ENCODE measurements at regions not wholly inside any gene's neighbourhood (a gene's known extent, or its start where the extent isn't known, plus 50 kb on each side); places are given as distances from the start of the nearest gene placed in this dataset.

DNA sequence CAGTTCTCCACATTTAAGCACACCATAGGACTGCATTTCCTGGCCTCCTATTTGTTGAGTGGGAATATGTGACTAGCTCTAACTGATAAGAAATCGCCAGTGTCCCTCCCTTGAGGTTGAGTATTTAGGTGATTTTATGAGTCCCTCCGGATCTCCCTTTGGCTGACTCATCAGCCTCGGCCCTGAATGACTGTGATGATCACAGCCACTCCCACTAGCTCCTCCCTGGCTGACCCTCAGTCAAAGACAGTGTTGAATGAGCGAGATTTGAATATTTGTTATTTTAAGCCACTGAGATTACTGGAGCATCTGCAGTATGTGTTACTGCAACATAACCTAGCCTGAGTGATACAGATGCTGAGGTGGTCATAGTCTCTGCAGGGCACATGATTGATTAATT is 515.3 kb downstream of the EPHB1 start:
- no peaks in the 10 kb centered on the region for H3K9me3 ChIP-seq (ENCODE audit: control insufficient read depth, low read length, poor library complexity, severe bottlenecking)
- H3K27me3 Mint-ChIP-seq, result no peaks in the 10 kb centered on the region
- no peak overlapping the region for H3K27ac Mint-ChIP-seq
- DNase-seq (no peak), ATAC-seq (no peak)
- H3K4me1 Mint-ChIP-seq, result no peaks in the 10 kb centered on the region
- H3K36me3 Mint-ChIP-seq (ENCODE audit: low read depth), result no peaks in the 10 kb centered on the region
- no peak overlapping the region for H3K4me3 Mint-ChIP-seq

DNA sequence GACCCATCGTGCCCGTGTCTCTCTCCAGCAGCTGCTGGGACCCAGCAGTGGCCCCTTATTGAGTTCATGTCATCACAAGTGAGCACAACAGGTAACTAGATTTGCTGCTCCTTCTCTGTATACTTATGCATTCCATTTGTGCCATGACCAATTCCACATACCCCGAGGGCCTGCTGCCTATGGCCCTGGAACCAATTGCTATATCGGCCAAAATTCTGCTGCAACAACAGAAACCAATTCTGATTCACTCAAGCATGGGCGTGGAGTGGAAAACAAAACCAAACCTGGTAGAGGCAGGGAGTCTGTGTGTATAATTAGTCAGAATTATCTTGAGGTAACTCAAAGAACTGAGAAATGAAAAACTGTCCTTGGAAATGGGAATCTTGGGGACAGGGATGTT is 516.6 kb downstream of the EPHB1 start:
- no peaks in the 10 kb centered on the region for H3K27me3 Mint-ChIP-seq
- DNase-seq (no peak), ATAC-seq (no peak)
- H3K36me3 Mint-ChIP-seq (ENCODE audit: low read depth), result no peaks in the 10 kb centered on the region
- H3K4me1 Mint-ChIP-seq, result no peaks in the 10 kb centered on the region
- H3K27ac Mint-ChIP-seq, result no peak overlapping the region
- H3K9me3 ChIP-seq (ENCODE audit: control insufficient read depth, low read length, poor library complexity, severe bottlenecking), result no peaks in the 10 kb centered on the region
- H3K4me3 Mint-ChIP-seq, result no peak overlapping the region

DNA sequence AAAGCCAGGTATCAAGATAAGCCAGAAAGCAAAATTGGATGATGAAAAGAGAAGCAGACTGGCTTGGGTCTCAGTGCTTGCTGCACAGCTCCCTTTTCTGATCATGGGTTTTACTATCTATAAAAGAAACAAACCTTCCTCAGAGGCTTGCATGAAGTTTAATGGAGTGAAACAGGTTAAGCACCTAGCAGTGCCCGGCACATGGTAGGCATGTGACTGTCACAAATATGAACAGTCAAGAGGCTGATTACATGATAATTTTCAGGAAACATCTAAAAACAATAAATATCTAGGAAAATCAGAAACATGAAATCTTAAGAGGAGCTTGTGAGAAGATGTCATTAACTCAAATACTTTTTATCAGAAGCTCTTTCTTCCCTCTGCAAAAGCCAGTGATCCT is 519.2 kb downstream of the EPHB1 start:
- Mint-ChIP-seq H3K36me3 (ENCODE audit: low read depth) (no peaks in the 10 kb centered on the region), H3K4me1 (no peaks in the 10 kb centered on the region), H3K27me3 (no peaks in the 10 kb centered on the region), H3K27ac (no peak overlapping the region), H3K4me3 (no peak overlapping the region)
- no peak for DNase-seq
- no peak for ATAC-seq
- H3K9me3 ChIP-seq (ENCODE audit: control insufficient read depth, low read length, poor library complexity, severe bottlenecking), result no peaks in the 10 kb centered on the region

DNA sequence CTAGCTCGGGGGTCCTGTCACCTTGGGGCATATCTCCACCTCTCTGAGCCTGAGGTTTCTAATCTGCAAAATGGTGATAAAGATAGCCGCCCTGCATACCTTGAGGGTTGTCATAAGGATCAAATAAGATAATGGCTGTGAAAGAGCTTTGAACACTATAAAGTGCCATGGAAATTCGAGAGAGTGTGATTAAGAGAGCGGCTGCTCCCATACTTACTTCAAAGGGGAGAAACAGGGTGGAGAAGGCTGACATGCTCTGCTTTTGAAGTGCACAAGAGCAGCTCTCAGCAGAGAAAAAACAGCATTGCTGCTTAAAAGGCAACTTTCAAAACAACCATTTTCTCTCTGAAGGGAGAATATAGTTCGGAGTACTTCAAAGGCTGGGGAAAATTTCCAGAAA is 529.2 kb downstream of the EPHB1 start:
- Mint-ChIP-seq H3K27me3 (no peaks in the 10 kb centered on the region), H3K4me3 (no peak overlapping the region), H3K4me1 (no peaks in the 10 kb centered on the region), H3K36me3 (ENCODE audit: low read depth) (no peaks in the 10 kb centered on the region), H3K27ac (no peak overlapping the region)
- no peaks in the 10 kb centered on the region for H3K9me3 ChIP-seq (ENCODE audit: control insufficient read depth, low read length, poor library complexity, severe bottlenecking)
- ATAC-seq (no peak), DNase-seq (no peak)

DNA sequence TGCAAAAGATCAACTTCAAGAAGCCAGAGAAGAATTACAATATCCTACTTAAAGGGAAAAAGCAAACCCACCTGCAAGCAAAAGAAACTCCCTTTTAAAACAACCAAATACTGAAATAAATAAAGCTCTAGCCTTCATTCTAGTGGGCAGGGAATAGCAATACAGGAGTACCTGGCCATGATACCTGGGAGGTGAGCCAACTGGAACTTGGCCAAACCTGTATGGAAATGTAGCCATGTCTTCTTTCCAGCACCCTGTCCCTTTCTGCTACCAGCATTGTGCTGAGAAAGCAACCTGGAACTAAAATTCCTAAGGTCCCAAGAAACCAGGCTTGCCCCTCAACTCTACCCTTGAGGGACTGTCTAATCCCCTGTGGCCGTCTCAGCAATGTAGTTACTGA is 530.0 kb downstream of the EPHB1 start:
- no peak overlapping the region for H3K4me3 Mint-ChIP-seq
- no peak overlapping the region for H3K27ac Mint-ChIP-seq
- no peak for DNase-seq
- no peak for ATAC-seq
- no peaks in the 10 kb centered on the region for H3K9me3 ChIP-seq (ENCODE audit: control insufficient read depth, low read length, poor library complexity, severe bottlenecking)
- no peaks in the 10 kb centered on the region for H3K36me3 Mint-ChIP-seq (ENCODE audit: low read depth)
- no peaks in the 10 kb centered on the region for H3K27me3 Mint-ChIP-seq
- no peaks in the 10 kb centered on the region for H3K4me1 Mint-ChIP-seq

DNA sequence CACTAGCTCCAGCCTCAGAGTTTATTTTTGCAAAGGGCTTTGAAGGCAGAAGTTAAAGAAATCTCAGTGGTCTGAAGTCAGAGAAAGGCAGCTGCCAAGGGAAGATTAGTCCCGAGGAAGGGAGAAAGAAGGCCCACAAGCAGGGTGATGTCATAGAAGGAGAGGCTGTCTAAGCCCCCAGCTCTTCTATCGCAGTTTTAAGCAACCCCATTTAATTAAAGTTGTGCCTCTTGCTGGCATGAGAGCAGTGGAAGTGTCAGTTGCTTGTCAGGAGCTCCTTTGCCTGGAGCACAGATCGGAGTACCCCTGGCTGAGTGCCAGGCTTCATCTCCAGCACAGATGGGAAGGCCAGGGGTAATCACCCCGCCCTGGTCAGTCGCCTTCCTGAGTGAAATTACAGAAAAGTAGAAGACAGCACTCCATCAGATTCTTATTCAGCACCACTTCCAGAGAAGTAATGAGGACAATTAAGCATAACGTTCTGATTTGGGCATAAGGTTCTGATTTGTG is 530.7 kb downstream of the EPHB1 start:
- H3K4me3 Mint-ChIP-seq, result no peak overlapping the region
- DNase-seq (no peak), ATAC-seq (no peak)
- H3K9me3 ChIP-seq (ENCODE audit: control insufficient read depth, low read length, poor library complexity, severe bottlenecking), result no peaks in the 10 kb centered on the region
- no peaks in the 10 kb centered on the region for H3K4me1 Mint-ChIP-seq
- no peak overlapping the region for H3K27ac Mint-ChIP-seq
- no peaks in the 10 kb centered on the region for H3K36me3 Mint-ChIP-seq (ENCODE audit: low read depth)
- H3K27me3 Mint-ChIP-seq, result no peaks in the 10 kb centered on the region

DNA sequence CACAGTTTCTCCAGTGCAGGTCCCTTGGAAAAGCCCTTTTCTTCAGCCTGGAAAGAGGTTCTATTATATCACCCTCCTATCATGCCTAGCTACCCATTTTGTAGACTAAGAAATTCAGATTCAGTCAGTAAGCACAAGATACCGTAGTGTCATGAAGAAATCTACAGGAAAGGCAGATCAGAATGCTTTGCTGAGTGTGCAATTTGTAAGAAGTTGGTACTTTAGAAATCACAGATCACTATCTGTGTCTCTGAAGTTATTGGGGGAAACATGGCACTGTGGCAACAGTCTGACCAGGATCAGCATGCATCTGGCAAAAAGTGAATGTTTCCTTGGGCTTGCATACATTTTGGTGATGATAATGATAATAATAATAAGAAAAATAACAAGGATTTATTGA is 531.8 kb downstream of the EPHB1 start:
- DNase-seq, result no peak
- no peaks in the 10 kb centered on the region for H3K27me3 Mint-ChIP-seq
- ATAC-seq, result no peak
- H3K9me3 ChIP-seq (ENCODE audit: control insufficient read depth, low read length, poor library complexity, severe bottlenecking), result no peaks in the 10 kb centered on the region
- H3K4me1 Mint-ChIP-seq, result no peaks in the 10 kb centered on the region
- H3K4me3 Mint-ChIP-seq, result no peak overlapping the region
- H3K27ac Mint-ChIP-seq, result no peak overlapping the region
- H3K36me3 Mint-ChIP-seq (ENCODE audit: low read depth), result no peaks in the 10 kb centered on the region

DNA sequence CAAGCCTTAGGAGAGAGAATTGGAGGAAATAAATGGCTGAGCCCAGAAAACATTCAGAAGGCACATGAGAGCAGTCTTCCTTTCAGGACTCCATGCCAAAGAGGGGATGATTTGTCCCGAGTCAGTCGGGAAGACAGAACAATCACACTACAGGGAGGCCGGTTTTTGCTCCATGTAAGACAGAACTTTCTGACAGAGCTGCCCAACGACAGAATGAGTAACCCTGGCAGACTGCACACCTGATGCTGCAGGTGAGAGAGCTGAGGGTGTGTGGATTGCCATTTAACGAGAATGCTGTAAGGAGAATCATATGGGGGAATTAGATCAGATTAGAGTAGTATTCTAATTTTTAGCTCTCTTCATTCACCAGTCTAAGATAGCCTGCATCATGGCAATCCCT is 533.0 kb downstream of the EPHB1 start:
- Mint-ChIP-seq H3K27me3 (no peaks in the 10 kb centered on the region), H3K4me3 (no peak overlapping the region), H3K4me1 (no peaks in the 10 kb centered on the region), H3K27ac (no peak overlapping the region), H3K36me3 (ENCODE audit: low read depth) (no peaks in the 10 kb centered on the region)
- no peak for DNase-seq
- no peak for ATAC-seq
- H3K9me3 ChIP-seq (ENCODE audit: control insufficient read depth, low read length, poor library complexity, severe bottlenecking), result no peaks in the 10 kb centered on the region

DNA sequence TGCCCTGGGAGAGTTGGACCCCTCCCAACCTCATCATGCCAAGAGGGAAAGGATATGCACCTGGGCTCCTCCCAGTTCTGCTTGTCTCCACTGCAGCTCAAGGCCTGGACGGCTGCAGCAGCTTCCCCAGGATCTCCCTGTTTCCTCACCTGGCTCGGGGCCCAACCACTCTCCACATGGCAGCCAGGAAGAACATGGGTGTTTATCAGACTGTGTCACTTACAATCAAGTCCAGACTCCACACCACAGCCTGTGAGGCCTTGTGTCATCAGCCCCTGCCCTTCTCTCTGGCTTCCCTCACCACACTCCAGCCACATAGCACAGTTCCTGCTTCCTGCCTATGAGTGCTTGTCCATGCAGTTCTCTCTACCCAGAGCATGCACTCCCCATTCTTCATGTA is 534.4 kb downstream of the EPHB1 start:
- no peaks in the 10 kb centered on the region for H3K27me3 Mint-ChIP-seq
- DNase-seq (no peak), ATAC-seq (no peak)
- no peaks in the 10 kb centered on the region for H3K36me3 Mint-ChIP-seq (ENCODE audit: low read depth)
- H3K4me1 Mint-ChIP-seq, result no peaks in the 10 kb centered on the region
- no peak overlapping the region for H3K27ac Mint-ChIP-seq
- H3K4me3 Mint-ChIP-seq, result peak overlapping the region; percentile 2
- no peaks in the 10 kb centered on the region for H3K9me3 ChIP-seq (ENCODE audit: control insufficient read depth, low read length, poor library complexity, severe bottlenecking)

DNA sequence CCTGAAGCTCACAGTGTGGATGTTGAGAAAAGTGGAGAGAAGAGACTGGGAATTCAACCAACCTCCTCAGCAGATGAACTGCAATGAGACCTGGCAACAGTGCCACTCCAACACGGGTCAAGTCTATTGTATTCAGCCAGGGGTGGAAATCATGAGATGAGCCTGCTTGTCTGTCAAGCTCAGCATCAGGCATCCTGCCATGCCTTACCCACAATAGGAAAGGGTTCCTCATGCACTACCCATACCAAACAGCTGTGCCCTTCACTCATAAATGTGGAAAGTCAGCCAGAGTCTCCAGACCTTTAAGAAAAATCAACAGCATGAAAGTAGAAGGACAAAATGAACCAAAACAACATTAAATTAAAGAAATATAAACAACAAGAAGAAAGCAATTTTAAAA is 542.1 kb downstream of the EPHB1 start:
- DNase-seq (no peak), ATAC-seq (no peak)
- Mint-ChIP-seq H3K4me3 (no peak overlapping the region), H3K27ac (no peak overlapping the region), H3K36me3 (ENCODE audit: low read depth) (no peaks in the 10 kb centered on the region), H3K27me3 (no peaks in the 10 kb centered on the region), H3K4me1 (no peaks in the 10 kb centered on the region)
- H3K9me3 ChIP-seq (ENCODE audit: control insufficient read depth, low read length, poor library complexity, severe bottlenecking), result no peaks in the 10 kb centered on the region

DNA sequence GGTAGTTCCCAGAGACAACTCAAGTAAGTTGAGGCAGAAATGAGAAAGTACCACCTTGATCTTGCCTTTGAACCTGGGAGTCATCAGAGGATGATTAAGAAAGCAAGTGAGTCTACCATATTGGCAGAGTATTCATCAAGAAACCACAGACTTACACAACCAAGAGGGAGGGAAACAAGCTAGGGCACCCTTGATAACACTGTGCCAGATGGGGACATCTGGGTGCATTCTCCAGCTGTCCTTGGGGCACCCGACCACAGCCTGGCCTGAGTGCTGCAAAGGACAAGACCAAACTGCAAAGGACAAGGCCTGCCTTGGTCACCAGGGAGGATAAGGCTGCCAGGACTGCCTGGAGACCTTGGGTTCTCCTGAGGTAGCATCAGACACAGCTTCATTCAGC is 553.6 kb downstream of the EPHB1 start:
- ATAC-seq, result no peak

DNA sequence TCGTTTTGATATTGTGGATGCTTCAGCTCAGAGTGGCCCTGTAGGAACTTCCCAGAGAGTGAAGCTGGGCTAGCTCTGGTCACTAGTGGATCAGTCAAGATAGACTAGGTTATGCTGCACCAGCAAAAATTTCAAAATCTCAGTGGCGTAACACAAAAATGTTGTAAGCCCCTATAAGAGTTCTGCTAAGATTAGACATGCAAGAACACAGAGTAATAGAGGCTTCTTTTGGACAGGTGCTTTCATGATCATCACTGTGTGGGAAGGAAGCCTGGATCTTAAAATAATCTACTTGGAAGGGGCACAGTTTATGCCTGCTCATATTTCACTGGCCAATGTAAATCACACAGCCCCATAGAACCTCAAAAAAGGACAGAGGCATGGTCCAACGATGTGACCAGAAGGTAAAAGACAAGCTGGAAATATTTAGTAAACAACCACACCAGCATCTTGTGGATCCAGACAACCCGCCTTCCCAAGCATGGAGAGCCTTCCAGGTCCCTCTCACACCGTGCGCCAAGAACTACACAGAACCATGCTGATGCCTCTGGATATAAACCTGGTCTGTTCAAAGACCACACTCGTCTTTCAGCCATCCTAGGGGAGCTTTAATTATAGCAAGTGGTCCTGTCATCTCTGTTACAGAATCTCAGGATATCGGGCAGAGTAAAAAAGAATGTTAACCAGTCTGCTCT is 554.3 kb downstream of the EPHB1 start:
- Mint-ChIP-seq H3K36me3 (ENCODE audit: low read depth) (no peaks in the 10 kb centered on the region), H3K4me3 (no peak overlapping the region), H3K27ac (no peak overlapping the region), H3K27me3 (no peaks in the 10 kb centered on the region), H3K4me1 (no peaks in the 10 kb centered on the region)
- ATAC-seq (no peak), DNase-seq (no peak)
- no peaks in the 10 kb centered on the region for H3K9me3 ChIP-seq (ENCODE audit: control insufficient read depth, low read length, poor library complexity, severe bottlenecking)

More for the DNA sequence above, 553.6 kb downstream of the EPHB1 start:
- Mint-ChIP-seq H3K27me3 (no peaks in the 10 kb centered on the region), H3K4me3 (no peak overlapping the region), H3K36me3 (ENCODE audit: low read depth) (no peaks in the 10 kb centered on the region), H3K4me1 (no peaks in the 10 kb centered on the region), H3K27ac (no peak overlapping the region)
- DNase-seq, result no peak
- no peaks in the 10 kb centered on the region for H3K9me3 ChIP-seq (ENCODE audit: control insufficient read depth, low read length, poor library complexity, severe bottlenecking)

DNA sequence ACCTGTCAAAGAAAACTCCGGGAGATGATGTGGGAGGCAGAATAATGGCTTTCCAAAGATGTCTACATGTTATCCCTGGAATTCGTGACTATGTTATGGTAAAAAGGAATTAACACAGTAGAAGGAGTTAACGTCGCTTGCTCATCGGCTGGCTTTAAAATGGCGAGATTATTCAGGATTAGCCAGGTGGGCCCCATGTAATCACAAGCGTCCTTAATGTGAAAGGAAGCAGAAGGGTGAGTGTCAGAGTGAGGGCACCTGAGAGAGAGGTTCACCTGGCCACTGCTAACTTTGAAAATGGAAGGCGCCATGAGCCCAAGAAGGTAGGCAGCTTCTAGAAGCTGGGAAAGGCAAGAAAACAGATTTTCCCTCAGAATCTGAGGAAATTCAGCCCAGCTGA is 557.2 kb downstream of the EPHB1 start:
- H3K27me3 Mint-ChIP-seq, result no peaks in the 10 kb centered on the region
- DNase-seq (no peak), ATAC-seq (no peak)
- H3K36me3 Mint-ChIP-seq (ENCODE audit: low read depth), result no peaks in the 10 kb centered on the region
- H3K4me3 Mint-ChIP-seq, result no peak overlapping the region
- H3K27ac Mint-ChIP-seq, result no peak overlapping the region
- no peaks in the 10 kb centered on the region for H3K9me3 ChIP-seq (ENCODE audit: control insufficient read depth, low read length, poor library complexity, severe bottlenecking)
- no peaks in the 10 kb centered on the region for H3K4me1 Mint-ChIP-seq

DNA sequence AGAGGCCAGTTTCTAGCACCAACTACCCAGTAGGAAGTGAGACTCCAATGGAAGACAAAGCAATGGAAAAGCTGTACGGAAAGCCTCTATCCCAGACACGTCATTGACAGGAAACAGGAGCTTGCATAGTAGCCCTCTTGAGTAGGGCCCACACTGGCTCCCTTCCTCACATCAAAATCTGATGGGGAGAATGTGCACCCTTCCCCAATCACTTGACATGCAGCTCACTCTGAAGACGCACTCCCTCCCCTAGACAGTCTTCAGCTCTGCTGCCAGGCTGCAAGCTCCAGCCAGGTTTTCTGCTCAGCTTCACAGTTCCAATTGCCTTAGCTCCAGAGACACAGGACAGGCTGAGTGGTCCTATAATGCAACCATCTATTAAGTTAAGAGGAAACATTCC is 567.8 kb downstream of the EPHB1 start:
- no peaks in the 10 kb centered on the region for H3K9me3 ChIP-seq (ENCODE audit: control insufficient read depth, low read length, poor library complexity, severe bottlenecking)
- Mint-ChIP-seq H3K27me3 (no peaks in the 10 kb centered on the region), H3K36me3 (ENCODE audit: low read depth) (no peaks in the 10 kb centered on the region), H3K4me3 (no peak overlapping the region), H3K4me1 (no peaks in the 10 kb centered on the region), H3K27ac (no peak overlapping the region)
- no peak for ATAC-seq
- DNase-seq, result no peak
